Hematopoietic multipotent progenitor cell treated with erythropoietin and hydrocortisone succinate and interleukin-3 and kit ligand, for 6 days (in vitro differentiated cells): ENCODE measurements at regions not wholly inside any gene's neighbourhood (a gene's known extent, or its start where the extent isn't known, plus 50 kb on each side); places are given as distances from the start of the nearest gene placed in this dataset.

Source experiments
- DNase-seq: peaks from one replicate; pipeline ENCODE4 v3.0.0-alpha.2; 2015

- DNase-seq, result no peak
Observed at GRCh38 chr16:85552980-85553435, 60.1 kb upstream of the GSE1 start.

- DNase-seq, result peak; percentile 87
Observed at GRCh38 chr16:85553436-85554113, 59.5 kb upstream of the GSE1 start.

- DNase-seq, result peak; percentile 98
Observed at GRCh38 chr16:85554114-85554888, 58.8 kb upstream of the GSE1 start.

- DNase-seq, result peak; percentile 95
Observed at GRCh38 chr16:85554889-85555718, 58.0 kb upstream of the GSE1 start.

GRCh38 chr16:85555719-85556455 is 57.2 kb upstream of the GSE1 start:
- DNase-seq, result no peak

GRCh38 chr16:85556456-85557082 is 56.6 kb upstream of the GSE1 start:
- DNase-seq, result peak; percentile 64

- DNase-seq, result no peak
Observed at GRCh38 chr16:85557083-85557970, 55.8 kb upstream of the GSE1 start.

- DNase-seq, result no peak
Observed at GRCh38 chr16:85557971-85558657, 55.0 kb upstream of the GSE1 start.

- no peak for DNase-seq
Observed at GRCh38 chr16:85560932-85561247, 52.2 kb upstream of the GSE1 start.

GRCh38 chr16:85561248-85562092 is 51.7 kb upstream of the GSE1 start:
- DNase-seq, result no peak

GRCh38 chr16:85562093-85562786 is 50.9 kb upstream of the GSE1 start:
- DNase-seq, result no peak

- no peak for DNase-seq
Observed at GRCh38 chr16:85563034-85563433, 50.1 kb upstream of the GSE1 start.
